ENCODE measurements at regions not wholly inside any gene's neighbourhood (a gene's known extent, or its start where the extent isn't known, plus 50 kb on each side); places are given as distances from the start of the nearest gene placed in this dataset.

DNA sequence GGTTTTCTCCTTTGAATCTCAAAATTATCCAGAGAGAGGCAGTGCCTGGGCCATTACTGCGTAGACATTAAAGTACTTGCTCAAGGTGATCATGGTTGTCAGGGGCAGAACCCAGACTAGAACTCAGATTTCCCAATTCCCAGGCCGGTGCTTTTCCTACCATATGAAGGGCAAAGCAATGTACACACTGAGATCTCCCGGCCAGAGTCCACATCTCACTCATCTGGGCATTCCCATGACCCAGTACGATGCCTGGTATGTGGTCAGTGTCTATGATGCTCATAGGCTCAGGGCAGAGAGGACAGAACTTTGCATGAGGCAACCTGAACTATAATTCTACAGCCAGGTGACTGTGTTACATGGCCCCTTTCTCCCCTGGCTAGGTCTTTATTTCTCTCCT lies 531.4 kb downstream of the TDRD15 start:
- no peak for DNase-seq (ENCODE audit: extremely low read depth, low read depth)
- no peak overlapping the region for H3K4me3 ChIP-seq (replicated peaks; ENCODE audit: low read depth, low read length)
- TF ChIP-seq, protein P1, sequence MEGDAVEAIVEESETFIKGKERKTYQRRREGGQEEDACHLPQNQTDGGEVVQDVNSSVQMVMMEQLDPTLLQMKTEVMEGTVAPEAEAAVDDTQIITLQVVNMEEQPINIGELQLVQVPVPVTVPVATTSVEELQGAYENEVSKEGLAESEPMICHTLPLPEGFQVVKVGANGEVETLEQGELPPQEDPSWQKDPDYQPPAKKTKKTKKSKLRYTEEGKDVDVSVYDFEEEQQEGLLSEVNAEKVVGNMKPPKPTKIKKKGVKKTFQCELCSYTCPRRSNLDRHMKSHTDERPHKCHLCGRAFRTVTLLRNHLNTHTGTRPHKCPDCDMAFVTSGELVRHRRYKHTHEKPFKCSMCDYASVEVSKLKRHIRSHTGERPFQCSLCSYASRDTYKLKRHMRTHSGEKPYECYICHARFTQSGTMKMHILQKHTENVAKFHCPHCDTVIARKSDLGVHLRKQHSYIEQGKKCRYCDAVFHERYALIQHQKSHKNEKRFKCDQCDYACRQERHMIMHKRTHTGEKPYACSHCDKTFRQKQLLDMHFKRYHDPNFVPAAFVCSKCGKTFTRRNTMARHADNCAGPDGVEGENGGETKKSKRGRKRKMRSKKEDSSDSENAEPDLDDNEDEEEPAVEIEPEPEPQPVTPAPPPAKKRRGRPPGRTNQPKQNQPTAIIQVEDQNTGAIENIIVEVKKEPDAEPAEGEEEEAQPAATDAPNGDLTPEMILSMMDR (IDR thresholded peaks at IDR 0.05; ENCODE audit: low read depth, low read length, missing control alignments), result no peak

- TF ChIP-seq, protein P1 (IDR thresholded peaks at IDR 0.05; ENCODE audit: low read depth, low read length, missing control alignments), result no peak
- no peak for DNase-seq (ENCODE audit: extremely low read depth, low read depth)
- H3K4me3 ChIP-seq (replicated peaks; ENCODE audit: low read depth, low read length), result no peak overlapping the region
Observed at GRCh38 chr2:21656330-21657075, 532.7 kb downstream of the TDRD15 start.

DNA sequence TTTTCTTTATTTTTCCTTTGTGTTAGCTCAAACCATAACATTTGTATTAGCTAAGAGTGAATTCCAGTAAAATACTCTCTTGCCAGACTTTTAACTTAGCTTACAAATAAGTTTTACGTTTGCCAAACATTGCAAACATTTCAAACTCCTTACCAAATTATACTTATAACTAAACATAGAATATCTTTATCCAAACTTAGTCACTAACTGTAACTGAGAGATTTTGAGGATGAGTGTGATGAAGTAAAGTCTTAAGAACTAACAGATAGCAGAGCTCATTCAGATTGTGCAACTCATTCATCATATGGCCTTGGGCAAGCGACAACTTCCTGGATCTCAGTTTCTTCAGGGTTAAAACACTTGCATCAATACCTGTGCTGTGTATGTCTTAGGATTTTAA lies 533.7 kb downstream of the TDRD15 start:
- H3K4me3 ChIP-seq (replicated peaks; ENCODE audit: low read depth, low read length), result no peak overlapping the region
- DNase-seq (ENCODE audit: extremely low read depth, low read depth), result no peak
- TF ChIP-seq, protein P1 (IDR thresholded peaks at IDR 0.05; ENCODE audit: low read depth, low read length, missing control alignments), result no peak

DNA sequence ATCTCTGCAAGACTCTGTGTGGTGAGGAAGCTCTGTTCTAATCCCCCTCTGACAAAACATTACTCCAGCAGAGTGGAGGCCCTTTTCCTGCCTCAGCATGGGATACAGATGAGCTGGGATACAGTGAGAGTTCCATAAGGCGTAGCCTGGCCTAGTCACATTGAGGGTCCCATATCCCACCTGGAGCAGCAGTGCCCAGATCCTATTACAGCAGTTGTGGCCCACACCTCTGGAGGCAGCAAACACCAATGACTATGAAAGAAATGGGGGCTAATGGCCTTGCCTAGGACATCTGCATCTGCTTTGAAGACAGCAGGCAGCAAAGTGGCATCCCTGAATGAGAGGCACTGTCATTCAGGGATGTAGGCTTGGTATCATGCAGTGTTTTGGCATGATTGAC lies 534.5 kb downstream of the TDRD15 start:
- TF ChIP-seq, protein P1 (IDR thresholded peaks at IDR 0.05; ENCODE audit: low read depth, low read length, missing control alignments), result no peak
- no peak overlapping the region for H3K4me3 ChIP-seq (replicated peaks; ENCODE audit: low read depth, low read length)
- no peak for DNase-seq (ENCODE audit: extremely low read depth, low read depth)

GRCh38 chr2:21658907-21659477 lies 535.2 kb downstream of the TDRD15 start:
- TF ChIP-seq, protein P1 (IDR thresholded peaks at IDR 0.05; ENCODE audit: low read depth, low read length, missing control alignments), result no peak
- no peak for DNase-seq (ENCODE audit: extremely low read depth, low read depth)
- no peak overlapping the region for H3K4me3 ChIP-seq (replicated peaks; ENCODE audit: low read depth, low read length)

GRCh38 chr2:21664083-21664482 lies 540.3 kb downstream of the TDRD15 start:
- TF ChIP-seq, protein P1 (IDR thresholded peaks at IDR 0.05; ENCODE audit: low read depth, low read length, missing control alignments), result no peak
- no peak overlapping the region for H3K4me3 ChIP-seq (replicated peaks; ENCODE audit: low read depth, low read length)
- DNase-seq (ENCODE audit: extremely low read depth, low read depth), result no peak

Data from HFF-Myc (cell line).